Activated CD4-positive, alpha-beta memory T cell treated with anti-CD3 and anti-CD28 coated beads for 36 hours (primary cell): ENCODE measurements at regions not wholly inside any gene's neighbourhood (a gene's known extent, or its start where the extent isn't known, plus 50 kb on each side); places are given as distances from the start of the nearest gene placed in this dataset.
"Not testable (repeated sequence)": the region's sequence is repeated elsewhere in the genome, so short reads cannot be mapped to it uniquely, and the experiment has no call there.

Experiments
- CTCF ChIA-PET: fragments of 350-600 bp; sonication (Branson Sonifier 250); formaldehyde crosslinking; loops from one replicate; lab custom pipeline; 2021; ENCODE audit warnings: antibody characterized with exemption, inconsistent platforms; lab: Charles Lee
- POLR2A ChIA-PET: fragments of 350-600 bp; sonication (Branson Sonifier 250); formaldehyde crosslinking; loops from one replicate; lab custom pipeline; 2021; ENCODE audit warnings: antibody characterized with exemption; lab: Charles Lee
- DNase-seq: peaks from one replicate; pipeline ENCODE4 v3.0.0-alpha.2; 2020
- H3K27ac Mint-ChIP-seq: one replicate; pipeline ENCODE4 v1.8.0; 2021; ENCODE audit warnings: mixed read lengths
- H3K27me3 Mint-ChIP-seq: one replicate; pipeline ENCODE4 v1.8.0; 2021; ENCODE audit warnings: mixed read lengths
- H3K36me3 Mint-ChIP-seq: one replicate; pipeline ENCODE4 v1.8.0; 2021; ENCODE audit warnings: mixed read lengths
- H3K4me1 Mint-ChIP-seq: one replicate; pipeline ENCODE4 v1.8.0; 2021; ENCODE audit warnings: low read depth, mixed read lengths
- H3K4me3 Mint-ChIP-seq: one replicate; pipeline ENCODE4 v1.8.0; 2021; ENCODE audit warnings: mild to moderate bottlenecking, mixed read lengths
- H3K9me3 Mint-ChIP-seq: one replicate; pipeline ENCODE4 v1.8.0; 2021; ENCODE audit warnings: mixed read lengths
- intact Hi-C: fragments of 100-400 bp; cut with micrococcal nuclease; formaldehyde crosslinking; loops from one replicate; pipeline ENCODE4 v1.15.1; 2023

DNA sequence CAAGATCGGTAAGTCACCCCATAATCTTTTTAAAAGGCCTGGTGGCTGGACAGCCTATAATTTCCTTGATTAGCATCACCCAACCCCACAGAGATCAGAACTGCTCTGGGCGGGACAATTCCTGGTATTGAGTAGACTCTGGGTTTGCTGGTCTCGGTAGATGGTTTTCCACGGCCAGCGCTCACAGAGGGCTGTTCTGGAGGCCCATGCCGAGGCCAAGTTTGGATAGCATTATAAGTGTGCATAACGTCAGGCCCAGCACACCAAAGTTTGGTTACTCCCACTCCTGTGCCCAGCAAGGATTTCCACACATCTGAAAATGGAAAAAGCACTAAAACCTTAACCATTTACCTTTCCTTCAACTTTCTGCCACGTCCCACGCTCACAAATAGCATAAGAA is 104.7 kb upstream of the RREB1 start:
- intact Hi-C loops, result no loop called here
- Mint-ChIP-seq H3K27ac (no peak overlapping the region), H3K36me3 (no peaks in the 10 kb centered on the region), H3K4me3 (no peak overlapping the region), H3K27me3 (peaks cover 11% of the 10 kb centered on the region), H3K9me3 (no peaks in the 10 kb centered on the region), H3K4me1 (peaks cover 3% of the 10 kb centered on the region)
- ChIA-PET POLR2A (no interaction called here), CTCF (no interaction called here)
- no peak for DNase-seq

DNA sequence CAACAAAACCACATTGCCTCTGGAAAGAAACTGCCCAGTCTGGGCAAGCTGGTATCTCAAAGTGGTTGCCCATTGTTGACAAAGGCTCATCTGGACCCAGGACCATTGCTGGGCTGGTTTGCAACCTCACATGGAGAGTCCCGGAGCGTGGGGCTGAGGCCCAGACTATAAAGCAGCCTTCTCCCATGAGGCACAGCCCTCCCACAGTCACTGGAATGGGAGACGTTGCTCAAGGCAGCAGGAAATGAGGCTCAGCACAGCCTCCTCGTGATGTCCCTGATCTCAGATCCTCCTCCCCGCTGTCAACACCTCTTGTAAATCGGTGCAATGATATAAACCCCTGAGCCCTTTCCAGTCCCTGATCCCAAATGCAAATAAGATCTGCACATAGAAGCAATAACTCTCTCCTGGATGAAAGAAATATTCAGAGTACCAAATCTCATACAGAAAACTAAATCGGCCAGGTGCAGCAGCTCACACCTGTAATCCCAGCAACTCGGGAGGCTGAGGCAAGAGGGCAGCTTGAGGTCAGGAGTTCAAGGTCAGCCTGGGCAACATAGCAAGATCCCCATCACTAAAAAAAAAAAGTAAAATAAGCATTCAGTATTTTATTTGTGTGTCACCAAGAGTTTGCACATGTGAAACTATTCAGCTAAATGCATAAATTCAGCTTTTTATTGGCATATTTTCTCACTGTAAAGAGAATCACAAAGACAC is 103.0 kb upstream of the RREB1 start:
- H3K4me1 Mint-ChIP-seq, result peaks cover 3% of the 10 kb centered on the region
- H3K9me3 Mint-ChIP-seq, result no peaks in the 10 kb centered on the region
- DNase-seq, result no peak
- POLR2A ChIA-PET, result no interaction called here
- H3K27me3 Mint-ChIP-seq, result peaks cover 14% of the 10 kb centered on the region
- CTCF ChIA-PET, result interaction anchor here (0.6 kb wide), 1 partner anchor 396 kb away, joined by 3 read pairs; no protein-coding TSS in a partner anchor
- H3K4me3 Mint-ChIP-seq, result no peak overlapping the region
- H3K36me3 Mint-ChIP-seq, result no peaks in the 10 kb centered on the region
- intact Hi-C loops, result no loop called here
- no peak overlapping the region for H3K27ac Mint-ChIP-seq

DNA sequence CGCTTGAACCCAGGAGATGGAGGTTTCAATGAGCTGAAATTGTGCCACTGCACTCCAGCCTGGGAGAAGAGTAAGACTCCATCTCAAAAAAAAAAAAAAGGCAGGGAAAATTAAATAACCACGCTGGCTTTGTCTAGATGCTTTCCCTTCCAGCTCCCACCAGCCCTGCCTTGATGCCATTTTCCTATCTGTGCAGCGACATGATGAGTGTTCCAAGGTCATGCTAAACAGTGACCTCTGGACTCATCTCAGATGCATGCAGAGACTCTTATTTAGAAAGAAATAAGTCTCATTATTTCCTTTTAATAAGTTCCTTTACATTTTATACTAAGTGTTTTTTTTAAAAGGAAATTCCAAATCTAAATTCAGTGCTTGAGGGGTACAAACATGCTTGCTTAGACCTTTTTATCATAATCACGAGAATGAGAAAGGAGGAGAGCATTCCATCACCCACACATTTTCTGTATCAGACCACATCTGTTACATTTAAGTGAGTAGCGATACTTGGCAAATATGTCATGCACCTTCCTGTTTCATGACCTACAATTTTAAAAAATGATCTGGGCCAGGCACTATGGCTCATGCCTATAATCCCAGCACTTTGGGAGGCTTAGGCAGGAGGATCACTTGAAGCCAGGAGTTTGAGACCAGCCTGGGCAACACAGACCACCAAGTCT is 101.1 kb upstream of the RREB1 start:
- Mint-ChIP-seq H3K4me1 (peaks cover 3% of the 10 kb centered on the region), H3K9me3 (no peaks in the 10 kb centered on the region), H3K27me3 (peaks cover 11% of the 10 kb centered on the region), H3K36me3 (no peaks in the 10 kb centered on the region), H3K27ac (no peak overlapping the region), H3K4me3 (no peak overlapping the region)
- ChIA-PET POLR2A (no interaction called here), CTCF (no interaction called here)
- intact Hi-C loops, result no loop called here
- DNase-seq, result no peak

DNA sequence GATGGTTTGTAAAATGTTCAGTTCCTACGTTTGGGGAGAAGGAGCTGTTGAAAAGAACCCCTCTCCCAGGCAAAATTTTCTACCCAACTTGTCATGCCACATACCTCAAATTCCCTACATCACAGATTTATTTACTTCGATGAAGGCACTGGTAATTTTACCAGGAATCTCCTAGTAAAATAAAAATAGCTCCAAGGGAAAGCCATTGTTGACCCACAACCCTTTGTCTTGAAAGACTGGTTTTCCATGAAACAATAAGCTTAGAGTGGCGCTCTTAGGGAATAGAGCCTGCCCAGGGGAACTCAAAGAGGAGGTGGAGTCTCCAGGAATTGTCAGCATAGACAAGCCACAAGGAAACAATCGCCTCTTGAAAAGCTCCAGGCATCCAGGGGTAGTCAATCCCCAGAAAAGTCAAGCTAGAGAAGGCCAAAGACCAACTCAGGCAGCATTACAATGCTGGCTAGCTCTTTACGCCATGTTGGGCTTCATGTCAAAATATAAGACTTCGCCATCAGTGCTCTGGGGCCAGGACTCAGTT is 99.2 kb upstream of the RREB1 start:
- no peaks in the 10 kb centered on the region for H3K9me3 Mint-ChIP-seq
- no peak overlapping the region for H3K4me3 Mint-ChIP-seq
- intact Hi-C loops, result no loop called here
- no peak overlapping the region for H3K27ac Mint-ChIP-seq
- no peak for DNase-seq
- peaks cover 3% of the 10 kb centered on the region for H3K4me1 Mint-ChIP-seq
- ChIA-PET CTCF (no interaction called here), POLR2A (no interaction called here)
- peaks cover 11% of the 10 kb centered on the region for H3K27me3 Mint-ChIP-seq
- no peaks in the 10 kb centered on the region for H3K36me3 Mint-ChIP-seq

DNA sequence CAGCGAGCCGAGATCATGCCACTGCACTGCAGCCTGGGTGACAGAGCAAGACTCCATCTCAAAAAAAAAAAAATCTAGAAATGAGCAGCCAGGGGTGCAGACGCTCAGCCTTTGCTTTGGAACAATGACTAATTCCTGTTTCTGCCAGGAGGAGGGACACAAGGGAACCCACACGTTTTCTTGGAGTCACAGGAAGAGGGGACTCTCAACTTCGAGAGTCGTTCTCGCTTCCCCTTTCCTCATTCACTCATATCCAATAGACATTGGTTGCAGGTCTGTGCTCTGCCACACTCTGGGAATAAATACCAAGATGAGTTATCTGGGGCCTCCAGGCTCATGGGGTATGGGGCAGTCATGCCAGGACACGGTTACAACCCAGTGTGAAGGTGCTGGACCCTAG is 91.5 kb upstream of the RREB1 start:
- intact Hi-C loops, result no loop called here
- Mint-ChIP-seq H3K4me3 (no peak overlapping the region), H3K9me3 (no peaks in the 10 kb centered on the region), H3K27me3 (peaks cover under 1% of the 10 kb centered on the region), H3K4me1 (no peaks in the 10 kb centered on the region), H3K36me3 (no peaks in the 10 kb centered on the region), H3K27ac (no peak overlapping the region)
- CTCF ChIA-PET, result no interaction called here
- no peak for DNase-seq
- POLR2A ChIA-PET, result no interaction called here

DNA sequence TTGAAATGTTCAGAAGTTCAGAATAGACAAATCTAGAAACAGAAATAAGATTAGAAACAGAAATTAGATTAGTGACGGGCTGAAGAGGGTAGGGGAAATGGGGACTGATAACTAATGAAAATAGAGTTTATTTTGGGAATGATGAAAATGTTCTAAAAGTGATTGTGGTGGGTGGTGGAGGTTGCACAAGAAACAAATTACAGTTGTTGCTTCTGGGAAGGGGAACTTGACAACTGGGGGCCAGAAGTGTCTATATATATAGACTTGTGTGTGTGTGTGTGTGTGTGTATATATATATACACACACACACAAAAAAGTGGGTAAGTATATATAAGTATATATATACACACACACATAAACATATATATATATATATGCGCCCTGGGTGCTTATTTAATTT is 86.5 kb upstream of the RREB1 start:
- Mint-ChIP-seq H3K27ac (no peak overlapping the region), H3K9me3 (no peaks in the 10 kb centered on the region), H3K36me3 (no peaks in the 10 kb centered on the region), H3K4me3 (no peak overlapping the region), H3K27me3 (peaks cover 6% of the 10 kb centered on the region), H3K4me1 (no peaks in the 10 kb centered on the region)
- intact Hi-C loops, result no loop called here
- no peak for DNase-seq
- ChIA-PET CTCF (no interaction called here), POLR2A (no interaction called here)

DNA sequence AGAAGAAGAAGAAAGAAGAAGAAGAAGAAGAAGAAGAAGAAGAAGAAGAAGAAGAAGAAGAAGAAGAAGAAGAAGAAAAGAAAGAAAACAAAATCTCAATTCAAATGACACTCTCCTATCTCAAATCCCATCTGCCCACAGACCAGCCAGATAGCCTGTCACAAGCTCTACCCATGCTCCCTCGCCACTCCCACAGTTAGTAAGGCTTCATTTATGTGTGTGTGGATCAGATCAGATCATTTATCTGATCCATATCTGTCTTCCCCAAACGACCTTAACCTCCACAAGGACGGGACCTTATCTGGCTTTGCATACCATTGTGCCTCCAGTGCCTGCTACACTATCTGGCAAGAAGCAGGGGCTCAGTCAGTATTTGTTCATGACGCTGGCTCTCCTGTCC is 81.9 kb upstream of the RREB1 start:
- no peak for DNase-seq
- CTCF ChIA-PET, result no interaction called here
- POLR2A ChIA-PET, result no interaction called here
- peaks cover 12% of the 10 kb centered on the region for H3K27me3 Mint-ChIP-seq
- H3K4me3 Mint-ChIP-seq, result no peak overlapping the region
- intact Hi-C loops, result no loop called here
- no peaks in the 10 kb centered on the region for H3K9me3 Mint-ChIP-seq
- no peak overlapping the region for H3K27ac Mint-ChIP-seq
- H3K4me1 Mint-ChIP-seq, result no peaks in the 10 kb centered on the region
- no peaks in the 10 kb centered on the region for H3K36me3 Mint-ChIP-seq

DNA sequence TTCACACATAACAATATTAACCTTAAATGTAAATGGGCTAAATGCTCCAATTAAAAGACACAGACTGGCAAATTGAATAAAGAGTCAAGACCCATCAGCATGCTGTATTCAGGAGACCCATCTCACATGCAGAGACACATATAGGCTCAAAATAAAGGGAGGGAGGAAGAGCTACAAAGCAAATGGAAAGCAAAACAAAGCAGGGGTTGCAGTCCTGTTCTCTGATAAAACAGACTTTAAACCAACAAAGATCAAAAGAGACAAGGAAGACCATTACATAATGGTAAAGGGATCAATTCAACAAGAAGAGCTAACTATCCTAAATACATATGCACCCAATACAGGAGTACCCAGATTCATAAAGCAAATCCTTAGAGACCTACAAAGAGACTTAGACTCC is 78.8 kb upstream of the RREB1 start:
- DNase-seq, POLR2A ChIA-PET, H3K4me1 Mint-ChIP-seq, H3K27ac Mint-ChIP-seq, H3K36me3 Mint-ChIP-seq, H3K4me3 Mint-ChIP-seq, CTCF ChIA-PET, H3K9me3 Mint-ChIP-seq, intact Hi-C loops: not testable (repeated sequence)
- H3K27me3 Mint-ChIP-seq, result peaks cover 12% of the 10 kb centered on the region

DNA sequence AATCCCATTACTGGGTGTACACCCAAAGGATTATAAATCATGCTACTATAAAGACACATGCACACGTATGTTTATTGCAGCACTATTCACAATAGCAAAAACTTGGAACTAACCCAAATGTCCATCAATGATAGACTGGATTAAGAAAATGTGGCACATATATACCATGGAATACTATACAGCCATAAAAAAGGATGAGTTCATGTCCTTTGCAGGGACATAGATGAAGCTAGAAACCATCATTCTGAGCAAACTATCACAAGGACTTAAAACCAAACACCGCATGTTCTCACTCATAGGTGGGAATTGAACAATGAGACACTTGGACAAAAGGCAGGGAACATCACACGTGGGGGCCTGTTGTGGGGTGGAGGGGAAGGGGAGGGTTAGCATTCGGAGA is 76.8 kb upstream of the RREB1 start:
- H3K36me3 Mint-ChIP-seq, intact Hi-C loops, POLR2A ChIA-PET, DNase-seq, CTCF ChIA-PET, H3K4me1 Mint-ChIP-seq, H3K4me3 Mint-ChIP-seq, H3K27ac Mint-ChIP-seq, H3K9me3 Mint-ChIP-seq, H3K27me3 Mint-ChIP-seq: not testable (repeated sequence)

DNA sequence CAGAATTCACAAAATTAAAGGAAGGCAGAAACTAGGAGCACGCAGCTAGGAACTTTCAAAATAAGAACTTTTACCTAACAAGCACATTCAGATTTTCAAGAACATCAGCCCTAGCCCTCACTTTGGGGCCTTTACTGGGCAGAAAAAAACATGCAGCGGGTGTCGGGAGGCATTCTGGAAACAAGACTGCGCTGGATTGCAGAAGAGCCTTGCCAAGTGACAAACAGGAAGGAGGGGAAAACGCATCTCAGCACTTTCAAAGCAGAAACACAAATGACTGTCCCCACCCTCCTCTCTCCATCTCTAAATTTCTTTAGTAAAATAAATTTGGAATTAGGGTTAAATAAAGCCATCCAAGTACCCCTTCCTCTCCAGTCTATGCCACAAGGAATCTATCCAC is 74.6 kb upstream of the RREB1 start:
- no peaks in the 10 kb centered on the region for H3K4me1 Mint-ChIP-seq
- DNase-seq, result no peak
- no peak overlapping the region for H3K27ac Mint-ChIP-seq
- peaks cover 8% of the 10 kb centered on the region for H3K27me3 Mint-ChIP-seq
- ChIA-PET CTCF (no interaction called here), POLR2A (no interaction called here)
- H3K4me3 Mint-ChIP-seq, result no peak overlapping the region
- intact Hi-C loops, result no loop called here
- H3K36me3 Mint-ChIP-seq, result no peaks in the 10 kb centered on the region
- no peaks in the 10 kb centered on the region for H3K9me3 Mint-ChIP-seq

DNA sequence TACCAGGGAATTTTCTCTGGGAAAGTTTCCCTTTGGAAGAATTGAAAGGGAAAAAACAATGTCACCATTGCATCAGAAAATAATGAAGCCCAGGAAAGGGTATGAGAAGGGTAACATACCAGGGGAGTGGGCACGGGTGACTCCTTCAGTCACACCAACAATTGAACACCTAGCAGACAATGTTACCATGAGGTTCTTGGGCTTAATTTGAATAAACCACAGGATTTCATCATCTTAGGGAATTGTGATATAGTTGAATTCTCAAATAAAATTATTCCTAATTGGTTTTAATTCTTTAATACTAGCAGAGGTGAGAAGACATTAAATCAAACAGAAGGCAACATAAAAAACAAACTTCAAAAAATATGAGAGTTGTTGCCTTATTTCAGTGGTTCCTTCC is 73.7 kb upstream of the RREB1 start:
- Mint-ChIP-seq H3K9me3 (no peaks in the 10 kb centered on the region), H3K36me3 (no peaks in the 10 kb centered on the region), H3K27me3 (peaks cover 8% of the 10 kb centered on the region), H3K27ac (no peak overlapping the region), H3K4me1 (no peaks in the 10 kb centered on the region), H3K4me3 (no peak overlapping the region)
- ChIA-PET POLR2A (no interaction called here), CTCF (no interaction called here)
- intact Hi-C loops, result no loop called here
- no peak for DNase-seq

DNA sequence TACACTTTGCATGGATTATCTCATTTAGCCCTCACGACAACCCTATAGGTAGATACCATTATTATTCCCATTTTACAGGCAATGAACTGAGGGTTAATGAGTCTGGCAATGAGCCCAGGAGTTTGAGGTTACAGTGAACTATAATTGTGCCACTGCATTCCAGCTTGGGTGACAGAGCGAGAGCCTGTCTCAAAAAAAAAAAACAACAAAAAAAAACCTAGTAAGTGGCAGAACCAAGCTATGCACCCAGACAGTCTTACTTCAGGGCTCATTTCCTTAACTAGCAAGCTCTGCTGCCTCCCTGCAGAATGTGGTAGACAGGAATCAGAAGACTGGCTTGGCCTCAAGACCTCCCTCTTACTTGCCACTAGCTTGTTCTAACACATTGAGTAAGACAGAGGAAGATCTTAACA is 71.9 kb upstream of the RREB1 start:
- Mint-ChIP-seq H3K4me1 (no peaks in the 10 kb centered on the region), H3K36me3 (no peaks in the 10 kb centered on the region), H3K27me3 (peaks cover 4% of the 10 kb centered on the region), H3K4me3 (no peak overlapping the region), H3K9me3 (no peaks in the 10 kb centered on the region), H3K27ac (no peak overlapping the region)
- intact Hi-C loops, result no loop called here
- ChIA-PET POLR2A (no interaction called here), CTCF (interaction anchor here (1.0 kb wide), 2 partner anchors 36 to 208 kb away, joined by 3 read pairs; no protein-coding TSS in a partner anchor)
- no peak for DNase-seq
